Liver (tissue), 2 donors: ENCODE measurements at regions not wholly inside any gene's neighbourhood (a gene's known extent, or its start where the extent isn't known, plus 50 kb on each side); places are given as distances from the start of the nearest gene placed in this dataset.

Source experiments
- CTCF ChIP-seq: fragments of 150-350 bp; IDR thresholded peaks from 2 replicates; pipeline ENCODE4 v1.5.1; 2017; ENCODE audit warnings: improper control_type of control experiment, low read depth, low read length; ENCODE audit not compliant: missing input control
- REST ChIP-seq: IDR thresholded peaks from 2 replicates; pipeline ENCODE4 v1.6.1; 2016; ENCODE audit warnings: antibody characterized with exemption, mild to moderate bottlenecking
- donor health status: healthy.

- no peak for TF ChIP-seq REST
- no peak for TF ChIP-seq CTCF
Observed at GRCh38 chr2:30315391-30316063, 84.2 kb downstream of the LBH start.
